ENCODE measurements at regions not wholly inside any gene's neighbourhood (a gene's known extent, or its start where the extent isn't known, plus 50 kb on each side); places are given as distances from the start of the nearest gene placed in this dataset.

DNA sequence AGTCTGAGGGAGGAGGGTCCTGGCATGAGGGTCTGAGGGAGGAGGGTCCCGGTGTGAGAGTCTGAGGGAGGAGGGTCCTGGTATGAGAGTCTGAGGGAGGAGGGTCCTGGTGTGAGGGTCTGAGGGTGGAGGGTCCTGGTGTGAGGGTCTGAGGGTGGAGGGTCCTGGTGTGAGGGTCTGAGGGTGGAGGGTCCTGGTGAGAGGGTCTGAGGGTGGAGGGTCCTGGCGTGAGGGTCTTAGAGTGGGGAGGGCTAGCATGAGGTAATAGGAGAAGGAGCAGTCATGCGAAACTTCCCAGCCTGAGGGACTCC lies 194.8 kb downstream of the TEX29 start:
- H3K36me3 ChIP-seq (ENCODE audit: low read length), result no peaks in the 10 kb centered on the region
- H3K9me2 ChIP-seq (replicated peaks; ENCODE audit: insufficient read depth, low read length), result no peaks in the 10 kb centered on the region
- no peak overlapping the region for H3K4me3 ChIP-seq (ENCODE audit: insufficient read depth, low read length, poor library complexity, severe bottlenecking)
- no peak for TF ChIP-seq EZH2phosphoT487 (conservative IDR thresholded peaks at IDR 0.05; ENCODE audit: low read length)
- TF ChIP-seq, protein P1, sequence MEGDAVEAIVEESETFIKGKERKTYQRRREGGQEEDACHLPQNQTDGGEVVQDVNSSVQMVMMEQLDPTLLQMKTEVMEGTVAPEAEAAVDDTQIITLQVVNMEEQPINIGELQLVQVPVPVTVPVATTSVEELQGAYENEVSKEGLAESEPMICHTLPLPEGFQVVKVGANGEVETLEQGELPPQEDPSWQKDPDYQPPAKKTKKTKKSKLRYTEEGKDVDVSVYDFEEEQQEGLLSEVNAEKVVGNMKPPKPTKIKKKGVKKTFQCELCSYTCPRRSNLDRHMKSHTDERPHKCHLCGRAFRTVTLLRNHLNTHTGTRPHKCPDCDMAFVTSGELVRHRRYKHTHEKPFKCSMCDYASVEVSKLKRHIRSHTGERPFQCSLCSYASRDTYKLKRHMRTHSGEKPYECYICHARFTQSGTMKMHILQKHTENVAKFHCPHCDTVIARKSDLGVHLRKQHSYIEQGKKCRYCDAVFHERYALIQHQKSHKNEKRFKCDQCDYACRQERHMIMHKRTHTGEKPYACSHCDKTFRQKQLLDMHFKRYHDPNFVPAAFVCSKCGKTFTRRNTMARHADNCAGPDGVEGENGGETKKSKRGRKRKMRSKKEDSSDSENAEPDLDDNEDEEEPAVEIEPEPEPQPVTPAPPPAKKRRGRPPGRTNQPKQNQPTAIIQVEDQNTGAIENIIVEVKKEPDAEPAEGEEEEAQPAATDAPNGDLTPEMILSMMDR (IDR thresholded peaks at IDR 0.05; ENCODE audit: insufficient read depth, low read length, poor library complexity, severe bottlenecking), result no peak
- no peak overlapping the region for H2AFZ ChIP-seq (ENCODE audit: low read depth, low read length, severe bottlenecking)
- H3K27ac ChIP-seq (ENCODE audit: low read depth, low read length), result no peak overlapping the region
- no peaks in the 10 kb centered on the region for H3K79me2 ChIP-seq (ENCODE audit: insufficient read depth, low read length)
- H3K4me2 ChIP-seq (ENCODE audit: low read depth, low read length, poor library complexity, severe bottlenecking), result no peak overlapping the region
- H4K20me1 ChIP-seq (ENCODE audit: low read depth, low read length), result no peaks in the 10 kb centered on the region
- no peaks in the 10 kb centered on the region for H3K27me3 ChIP-seq (ENCODE audit: low read length)
- no peaks in the 10 kb centered on the region for H3F3A ChIP-seq (ENCODE audit: insufficient read depth)
- no peaks in the 10 kb centered on the region for H3K9me3 ChIP-seq (ENCODE audit: insufficient read depth, low read length)
- H3K9ac ChIP-seq (ENCODE audit: low read length), result no peak overlapping the region

DNA sequence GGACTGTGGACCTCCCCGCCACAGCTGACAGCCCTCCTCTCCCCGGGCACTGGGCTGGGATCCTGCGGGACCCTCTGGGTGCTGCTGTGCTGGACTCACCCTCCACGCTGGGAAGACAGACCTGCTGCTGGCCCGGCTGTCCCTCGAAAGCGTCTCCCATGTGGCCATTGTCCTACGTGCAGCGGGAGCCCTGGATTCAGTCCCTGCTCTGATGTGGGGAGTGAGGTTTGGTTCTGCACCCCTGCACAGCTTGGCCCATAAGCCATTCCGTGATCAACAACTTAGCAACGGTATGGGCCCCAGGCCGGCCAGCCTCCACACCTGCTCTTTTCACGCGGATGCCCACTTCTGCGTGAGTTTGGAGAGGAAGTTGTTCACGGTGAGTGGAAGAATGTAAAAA lies 195.2 kb downstream of the TEX29 start:
- Histone ChIP-seq H3K27ac (ENCODE audit: low read depth, low read length) (no peak overlapping the region), H3K4me2 (ENCODE audit: low read depth, low read length, poor library complexity, severe bottlenecking) (no peak overlapping the region), H3K9me3 (ENCODE audit: insufficient read depth, low read length) (no peaks in the 10 kb centered on the region), H3K36me3 (ENCODE audit: low read length) (no peaks in the 10 kb centered on the region), H3K79me2 (ENCODE audit: insufficient read depth, low read length) (no peaks in the 10 kb centered on the region), H3K9me2 (replicated peaks; ENCODE audit: insufficient read depth, low read length) (no peaks in the 10 kb centered on the region), H3K4me3 (ENCODE audit: insufficient read depth, low read length, poor library complexity, severe bottlenecking) (no peak overlapping the region), H4K20me1 (ENCODE audit: low read depth, low read length) (no peaks in the 10 kb centered on the region), H3F3A (ENCODE audit: insufficient read depth) (no peaks in the 10 kb centered on the region), H3K9ac (ENCODE audit: low read length) (no peak overlapping the region), H2AFZ (ENCODE audit: low read depth, low read length, severe bottlenecking) (no peak overlapping the region), H3K27me3 (ENCODE audit: low read length) (no peaks in the 10 kb centered on the region)
- TF ChIP-seq, protein P1 (IDR thresholded peaks at IDR 0.05; ENCODE audit: insufficient read depth, low read length, poor library complexity, severe bottlenecking), result no peak
- TF ChIP-seq EZH2phosphoT487 (conservative IDR thresholded peaks at IDR 0.05; ENCODE audit: low read length), result no peak

DNA sequence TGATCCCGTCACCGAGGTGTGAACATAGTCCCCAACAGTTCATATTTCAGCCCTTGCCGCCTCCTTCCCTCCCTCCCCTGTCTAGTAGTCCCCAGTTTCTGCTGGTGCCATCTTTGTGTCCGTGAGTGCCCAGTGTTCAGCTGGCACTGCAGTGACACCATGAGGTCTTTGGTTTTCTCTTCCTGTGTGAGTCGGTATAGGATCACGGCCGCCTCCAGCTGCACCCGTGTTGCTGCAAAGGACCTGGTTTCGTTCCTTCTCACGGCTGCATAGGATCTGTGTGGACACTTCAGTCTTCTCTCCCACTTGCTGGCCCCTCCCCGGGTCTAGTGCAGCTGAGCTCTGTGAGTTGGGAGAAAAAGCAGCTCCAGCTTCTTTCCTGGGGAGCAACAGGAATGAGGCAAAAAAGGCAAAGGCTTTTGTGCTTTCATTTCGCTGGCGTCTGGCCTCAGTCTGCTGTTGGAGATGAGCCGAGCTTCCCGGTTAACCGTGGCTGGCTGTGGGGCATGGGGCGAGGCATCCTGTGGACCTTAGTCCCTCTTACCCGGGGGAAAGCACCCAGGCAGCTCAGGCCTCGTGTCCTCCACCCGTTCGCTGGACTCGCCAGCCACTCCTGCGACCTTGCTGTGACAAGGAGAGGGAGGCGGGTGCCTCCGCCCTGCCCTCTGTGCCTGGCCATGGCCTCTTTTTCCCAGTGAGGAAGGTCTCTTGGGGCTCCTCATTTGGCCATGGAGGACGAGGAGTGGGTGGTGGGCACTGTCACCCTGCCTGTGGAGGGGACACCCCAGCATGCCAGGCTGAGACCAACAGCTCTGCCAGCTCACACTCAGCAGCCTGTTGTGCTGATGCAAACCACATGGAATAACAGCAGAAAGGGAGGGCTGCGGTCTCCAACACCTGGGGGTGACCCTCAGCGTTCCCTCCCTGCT lies 196.5 kb downstream of the TEX29 start:
- H3K4me2 ChIP-seq (ENCODE audit: low read depth, low read length, poor library complexity, severe bottlenecking), result no peak overlapping the region
- H3K27ac ChIP-seq (ENCODE audit: low read depth, low read length), result no peak overlapping the region
- no peaks in the 10 kb centered on the region for H3K27me3 ChIP-seq (ENCODE audit: low read length)
- H3F3A ChIP-seq (ENCODE audit: insufficient read depth), result no peaks in the 10 kb centered on the region
- H3K9me3 ChIP-seq (ENCODE audit: insufficient read depth, low read length), result no peaks in the 10 kb centered on the region
- H3K79me2 ChIP-seq (ENCODE audit: insufficient read depth, low read length), result no peaks in the 10 kb centered on the region
- H3K9me2 ChIP-seq (replicated peaks; ENCODE audit: insufficient read depth, low read length), result no peaks in the 10 kb centered on the region
- H3K9ac ChIP-seq (ENCODE audit: low read length), result no peak overlapping the region
- TF ChIP-seq EZH2phosphoT487 (conservative IDR thresholded peaks at IDR 0.05; ENCODE audit: low read length), result no peak
- TF ChIP-seq, protein P1 (IDR thresholded peaks at IDR 0.05; ENCODE audit: insufficient read depth, low read length, poor library complexity, severe bottlenecking), result no peak
- H3K4me3 ChIP-seq (ENCODE audit: insufficient read depth, low read length, poor library complexity, severe bottlenecking), result no peak overlapping the region
- H4K20me1 ChIP-seq (ENCODE audit: low read depth, low read length), result no peaks in the 10 kb centered on the region
- H2AFZ ChIP-seq (ENCODE audit: low read depth, low read length, severe bottlenecking), result no peak overlapping the region
- no peaks in the 10 kb centered on the region for H3K36me3 ChIP-seq (ENCODE audit: low read length)
